DND-41 (cell line): ENCODE measurements at regions not wholly inside any gene's neighbourhood (a gene's known extent, or its start where the extent isn't known, plus 50 kb on each side); places are given as distances from the start of the nearest gene placed in this dataset.

Source experiments
- ATAC-seq: fragments of 200-7000 bp; cut with Tn5 transposase; 3 replicates; pipeline ENCODE4 v1.9.1; 2021; ENCODE audit warnings: low read depth; ENCODE audit not compliant: insufficient read depth
- DNase-seq: peaks from one replicate; pipeline ENCODE4 v3.0.0-alpha.2; 2020
- H2AFZ ChIP-seq: 2 replicates; pipeline ENCODE4 v1.6.0; 2012; ENCODE audit warnings: low read depth, low read length
- H3K27ac ChIP-seq: 2 replicates; pipeline ENCODE4 v1.5.1; 2012; ENCODE audit warnings: low read length, inconsistent platforms
- H3K27me3 ChIP-seq: fragments of 200-600 bp; sonication (generic); 2 replicates; pipeline ENCODE4 v1.6.0; 2012; ENCODE audit warnings: low read length, mild to moderate bottlenecking, inconsistent platforms; ENCODE audit not compliant: insufficient read depth, poor library complexity
- H3K36me3 ChIP-seq: 2 replicates; pipeline ENCODE4 v1.5.1; 2012; ENCODE audit warnings: low read length, inconsistent platforms; ENCODE audit not compliant: insufficient read depth
- H3K4me1 ChIP-seq: 2 replicates; pipeline ENCODE4 v1.5.1; 2012; ENCODE audit warnings: mild to moderate bottlenecking, low read length; ENCODE audit not compliant: insufficient read depth
- H3K4me2 ChIP-seq: 2 replicates; pipeline ENCODE4 v1.6.0; 2012; ENCODE audit warnings: mild to moderate bottlenecking, moderate library complexity, low read length, inconsistent platforms; ENCODE audit not compliant: insufficient read depth
- H3K4me3 ChIP-seq, 2 experiments: fragments of 200-600 bp in 1 of 2; shearing (Covaris generic) in 1 of 2; 2 replicates each; pipeline ENCODE4 v1.5.1; 2012 to 2016; ENCODE audit warnings: inconsistent platforms in 2 of 2, low read length in 2 of 2, mild to moderate bottlenecking in 2 of 2, low read depth in 1 of 2, moderate library complexity in 1 of 2
- H3K79me2 ChIP-seq: 2 replicates; pipeline ENCODE4 v1.6.0; 2012; ENCODE audit warnings: low read length, inconsistent platforms; ENCODE audit not compliant: insufficient read depth
- H3K9ac ChIP-seq: 2 replicates; pipeline ENCODE4 v1.6.0; 2012; ENCODE audit warnings: low read depth, mild to moderate bottlenecking, inconsistent platforms, low read length, moderate library complexity
- H3K9me3 ChIP-seq: 2 replicates; pipeline ENCODE4 v1.5.1; 2012; ENCODE audit warnings: low read length, moderate library complexity, mild to moderate bottlenecking, inconsistent platforms; ENCODE audit not compliant: insufficient read depth, severe bottlenecking
- H4K20me1 ChIP-seq: 2 replicates; pipeline ENCODE4 v1.6.0; 2012; ENCODE audit warnings: low read length; ENCODE audit not compliant: insufficient read depth
- CTCF ChIP-seq: IDR thresholded peaks from 2 replicates; pipeline ENCODE4 v1.5.1; 2012; ENCODE audit warnings: borderline replicate concordance, low read length, moderate library complexity, mild to moderate bottlenecking; ENCODE audit not compliant: poor library complexity, severe bottlenecking; ENCODE audit errors: extremely low read depth
- EZH2 ChIP-seq: IDR thresholded peaks from 3 replicates; pipeline ENCODE4 v1.6.1; 2012; ENCODE audit warnings: borderline replicate concordance, low read depth, mild to moderate bottlenecking, moderate library complexity, low read length, inconsistent platforms; ENCODE audit not compliant: severe bottlenecking

GRCh38 chr22:27397954-27398342 is 403.6 kb downstream of the MN1 start:
- ATAC-seq (no peak), DNase-seq (no peak)
- Histone ChIP-seq H3K27ac (no peak overlapping the region), H3K36me3 (no peaks in the 10 kb centered on the region), H4K20me1 (no peaks in the 10 kb centered on the region), H3K4me1 (no peaks in the 10 kb centered on the region), H2AFZ (no peak overlapping the region), H3K27me3 (no peaks in the 10 kb centered on the region), H3K4me3 (no peak overlapping the region), H3K4me2 (no peak overlapping the region), H3K9me3 (no peaks in the 10 kb centered on the region), H3K79me2 (no peaks in the 10 kb centered on the region), H3K9ac (no peak overlapping the region)
- TF ChIP-seq EZH2 (no peak), CTCF (no peak)

- DNase-seq (no peak), ATAC-seq (no peak)
- H4K20me1 ChIP-seq, result no peaks in the 10 kb centered on the region
- H3K4me3 ChIP-seq, result no peak overlapping the region
- H3K27ac ChIP-seq, result no peak overlapping the region
- H2AFZ ChIP-seq, result no peak overlapping the region
- no peak for TF ChIP-seq CTCF
- TF ChIP-seq EZH2, result no peak
- H3K9ac ChIP-seq, result no peak overlapping the region
- H3K27me3 ChIP-seq, result no peaks in the 10 kb centered on the region
- H3K4me2 ChIP-seq, result no peak overlapping the region
- H3K79me2 ChIP-seq, result no peaks in the 10 kb centered on the region
- no peaks in the 10 kb centered on the region for H3K36me3 ChIP-seq
- H3K4me1 ChIP-seq, result no peaks in the 10 kb centered on the region
- no peaks in the 10 kb centered on the region for H3K9me3 ChIP-seq
Measured at GRCh38 chr22:27399161-27399560, 402.4 kb downstream of the MN1 start.

- Histone ChIP-seq H2AFZ (no peak overlapping the region), H3K27me3 (no peaks in the 10 kb centered on the region), H3K4me1 (no peaks in the 10 kb centered on the region), H3K36me3 (no peaks in the 10 kb centered on the region), H3K9ac (no peak overlapping the region), H3K4me3 (no peak overlapping the region), H3K9me3 (no peaks in the 10 kb centered on the region), H3K4me2 (no peak overlapping the region), H3K79me2 (no peaks in the 10 kb centered on the region), H3K27ac (no peak overlapping the region), H4K20me1 (no peaks in the 10 kb centered on the region)
- no peak for ATAC-seq
- no peak for DNase-seq
- no peak for TF ChIP-seq EZH2
- TF ChIP-seq CTCF, result no peak
Measured at GRCh38 chr22:27400811-27401210, 400.7 kb downstream of the MN1 start.

- H3K27ac ChIP-seq, result no peak overlapping the region
- no peaks in the 10 kb centered on the region for H4K20me1 ChIP-seq
- ATAC-seq (no peak), DNase-seq (no peak)
- H3K9me3 ChIP-seq, result no peaks in the 10 kb centered on the region
- no peaks in the 10 kb centered on the region for H3K79me2 ChIP-seq
- H3K4me2 ChIP-seq, result no peak overlapping the region
- H3K27me3 ChIP-seq, result no peaks in the 10 kb centered on the region
- no peak overlapping the region for H3K4me3 ChIP-seq
- no peaks in the 10 kb centered on the region for H3K36me3 ChIP-seq
- H3K9ac ChIP-seq, result no peak overlapping the region
- H2AFZ ChIP-seq, result no peak overlapping the region
- no peak for TF ChIP-seq EZH2
- TF ChIP-seq CTCF, result no peak
- no peaks in the 10 kb centered on the region for H3K4me1 ChIP-seq
Measured at GRCh38 chr22:27401321-27401720, 400.2 kb downstream of the MN1 start.
